ENCODE measurements at regions not wholly inside any gene's neighbourhood (a gene's known extent, or its start where the extent isn't known, plus 50 kb on each side); places are given as distances from the start of the nearest gene placed in this dataset.
"Not testable (repeated sequence)": the region's sequence is repeated elsewhere in the genome, so short reads cannot be mapped to it uniquely, and the experiment has no call there.

GRCh38 chr14:105857220-105857825 lies 330.9 kb downstream of the TMEM121 start:
- no peak for DNase-seq (ENCODE audit: low spot score)

- no peak for DNase-seq (ENCODE audit: low spot score)
Measured at GRCh38 chr14:105857826-105858675, 331.7 kb downstream of the TMEM121 start.

GRCh38 chr14:105858676-105859025 lies 332.3 kb downstream of the TMEM121 start:
- DNase-seq (ENCODE audit: low spot score): no peak

GRCh38 chr14:105859073-105859716 lies 332.8 kb downstream of the TMEM121 start:
- not testable (repeated sequence) for DNase-seq (ENCODE audit: low spot score)

GRCh38 chr14:105859717-105860614 lies 333.6 kb downstream of the TMEM121 start:
- DNase-seq (ENCODE audit: low spot score): peak; percentile 50

- DNase-seq (ENCODE audit: low spot score): no peak
Measured at GRCh38 chr14:105860615-105861580, 334.5 kb downstream of the TMEM121 start.

GRCh38 chr14:105861985-105862465 lies 335.6 kb downstream of the TMEM121 start:
- DNase-seq (ENCODE audit: low spot score): no peak

GRCh38 chr14:105862581-105863239 lies 336.3 kb downstream of the TMEM121 start:
- DNase-seq (ENCODE audit: low spot score): peak; percentile 31

GRCh38 chr14:105863296-105864108 lies 337.1 kb downstream of the TMEM121 start:
- DNase-seq (ENCODE audit: low spot score): no peak

- DNase-seq (ENCODE audit: low spot score): peak; percentile 54
Measured at GRCh38 chr14:105864116-105864515, 337.7 kb downstream of the TMEM121 start.

- peak; percentile 57 for DNase-seq (ENCODE audit: low spot score)
Measured at GRCh38 chr14:105864651-105865265, 338.4 kb downstream of the TMEM121 start.

- peak; percentile 58 for DNase-seq (ENCODE audit: low spot score)
Measured at GRCh38 chr14:105865266-105865903, 339.0 kb downstream of the TMEM121 start.

GRCh38 chr14:105865904-105866840 lies 339.8 kb downstream of the TMEM121 start:
- no peak for DNase-seq (ENCODE audit: low spot score)

GRCh38 chr14:105866841-105867321 lies 340.5 kb downstream of the TMEM121 start:
- DNase-seq (ENCODE audit: low spot score): no peak

- no peak for DNase-seq (ENCODE audit: low spot score)
Measured at GRCh38 chr14:105867961-105868599, 341.7 kb downstream of the TMEM121 start.

- DNase-seq (ENCODE audit: low spot score): no peak
Measured at GRCh38 chr14:105871590-105871989, 345.2 kb downstream of the TMEM121 start.

Measured in left forelimb (tissue), 1 donor.